ENCODE measurements at regions not wholly inside any gene's neighbourhood (a gene's known extent, or its start where the extent isn't known, plus 50 kb on each side); places are given as distances from the start of the nearest gene placed in this dataset.
"Not testable (repeated sequence)": the region's sequence is repeated elsewhere in the genome, so short reads cannot be mapped to it uniquely, and the experiment has no call there.

DNA sequence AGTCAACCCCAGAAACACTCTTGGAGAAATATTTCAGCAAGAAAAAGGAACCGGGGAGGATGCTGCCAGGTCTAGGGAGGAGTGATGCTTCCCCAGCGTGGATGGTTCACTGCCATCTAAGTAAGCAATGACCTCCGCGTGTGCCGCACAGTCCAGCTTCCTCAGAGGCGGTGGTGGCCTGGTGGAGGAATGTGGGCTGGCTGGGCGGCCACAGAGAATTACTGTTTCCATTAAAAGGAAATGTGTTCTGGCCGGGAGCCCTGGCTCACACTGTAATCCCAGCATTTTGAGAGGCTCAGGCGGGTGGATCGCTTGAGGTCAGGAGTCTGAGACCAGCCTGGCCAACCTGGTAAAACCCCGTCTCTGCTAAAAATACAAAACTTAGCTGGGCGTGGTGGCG, 356.7 kb downstream of the GOLGA6L6 start:
- DNase-seq (ENCODE audit: low read depth, low spot score); H3K4me3 ChIP-seq (ENCODE audit: low read length): not testable (repeated sequence)

DNA sequence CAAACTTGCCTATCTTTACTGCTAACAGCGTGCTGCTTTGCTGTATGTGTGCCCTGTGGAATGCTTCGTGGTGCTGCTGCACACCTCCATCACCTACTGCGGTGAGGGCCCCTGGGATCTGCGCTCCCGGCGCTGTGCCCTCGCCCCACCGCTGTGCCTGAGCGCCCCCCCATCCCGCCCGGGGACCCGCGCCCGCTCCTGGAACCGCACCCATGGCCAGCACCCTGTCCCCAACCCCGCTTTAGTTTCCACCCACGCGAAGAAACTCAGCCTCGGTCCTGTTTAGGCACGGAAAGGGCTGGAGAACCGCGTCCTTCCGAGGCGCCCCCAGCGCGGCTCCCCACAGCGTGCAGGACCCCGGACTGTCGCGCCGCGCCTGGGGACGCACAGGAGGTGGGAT, 373.4 kb downstream of the GOLGA6L6 start:
- H3K4me3 ChIP-seq (ENCODE audit: low read length); DNase-seq (ENCODE audit: low read depth, low spot score): not testable (repeated sequence)

DNA sequence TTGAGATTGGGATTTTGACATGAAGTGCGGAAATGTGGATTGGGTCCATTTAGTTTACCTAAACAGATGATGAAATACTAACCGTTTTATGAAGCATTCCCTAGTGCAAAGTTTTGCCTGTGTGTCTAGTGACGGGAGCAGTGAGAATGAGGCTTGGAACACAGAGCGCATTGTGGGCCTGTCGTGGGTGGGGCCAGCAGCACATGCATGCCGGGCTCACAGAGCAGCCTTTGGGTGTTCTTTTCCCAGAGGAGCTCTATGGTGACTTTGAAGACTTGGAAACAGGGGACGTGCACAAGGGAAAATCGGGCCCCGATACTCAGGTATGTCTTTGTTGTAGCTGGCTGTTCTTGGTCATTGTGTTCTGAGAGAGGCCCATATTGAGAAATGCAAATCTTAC, 388.1 kb downstream of the GOLGA6L6 start:
- DNase-seq (ENCODE audit: low read depth, low spot score); H3K4me3 ChIP-seq (ENCODE audit: low read length): not testable (repeated sequence)

DNA sequence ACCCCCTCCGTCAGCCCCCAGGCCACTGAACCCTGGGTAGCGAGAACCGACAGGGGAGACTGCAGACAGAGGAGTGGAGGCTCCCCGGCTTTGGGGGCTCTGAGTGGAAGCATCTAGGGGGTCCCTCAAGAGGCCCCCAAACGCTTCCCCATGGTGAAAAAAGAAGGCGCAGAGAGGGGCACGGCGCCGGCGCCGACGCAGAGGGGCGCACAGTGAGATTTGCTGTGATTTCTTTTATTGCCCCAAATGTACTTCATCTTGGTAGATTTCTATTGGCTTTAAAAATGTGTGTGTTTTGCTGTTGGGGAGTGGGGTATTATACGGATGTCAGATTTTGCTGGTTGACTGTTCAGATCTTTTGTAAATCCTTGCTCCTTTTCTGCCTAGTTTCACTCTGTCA, 392.9 kb downstream of the GOLGA6L6 start:
- not testable (repeated sequence) for H3K4me3 ChIP-seq (ENCODE audit: low read length); DNase-seq (ENCODE audit: low read depth, low spot score)

DNA sequence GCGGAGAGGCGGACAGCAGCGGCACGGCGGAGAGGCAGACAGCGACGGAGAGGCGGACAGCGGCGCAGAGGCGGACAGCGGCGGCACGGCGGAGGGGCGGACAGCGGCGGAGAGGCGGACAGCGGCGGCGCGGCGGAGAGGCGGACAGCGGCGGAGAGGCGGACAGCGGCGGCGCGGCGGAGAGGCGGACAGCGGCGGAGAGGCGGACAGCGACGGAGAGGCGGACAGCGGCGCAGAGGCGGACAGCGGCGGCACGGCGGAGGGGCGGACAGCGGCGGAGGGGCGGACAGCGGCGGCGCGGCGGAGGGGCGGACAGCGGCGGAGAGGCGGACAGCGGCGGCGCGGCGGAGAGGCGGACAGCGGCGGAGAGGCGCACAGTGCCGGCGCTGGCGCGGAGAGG, 393.6 kb downstream of the GOLGA6L6 start:
- H3K4me3 ChIP-seq (ENCODE audit: low read length); DNase-seq (ENCODE audit: low read depth, low spot score): not testable (repeated sequence)

DNA sequence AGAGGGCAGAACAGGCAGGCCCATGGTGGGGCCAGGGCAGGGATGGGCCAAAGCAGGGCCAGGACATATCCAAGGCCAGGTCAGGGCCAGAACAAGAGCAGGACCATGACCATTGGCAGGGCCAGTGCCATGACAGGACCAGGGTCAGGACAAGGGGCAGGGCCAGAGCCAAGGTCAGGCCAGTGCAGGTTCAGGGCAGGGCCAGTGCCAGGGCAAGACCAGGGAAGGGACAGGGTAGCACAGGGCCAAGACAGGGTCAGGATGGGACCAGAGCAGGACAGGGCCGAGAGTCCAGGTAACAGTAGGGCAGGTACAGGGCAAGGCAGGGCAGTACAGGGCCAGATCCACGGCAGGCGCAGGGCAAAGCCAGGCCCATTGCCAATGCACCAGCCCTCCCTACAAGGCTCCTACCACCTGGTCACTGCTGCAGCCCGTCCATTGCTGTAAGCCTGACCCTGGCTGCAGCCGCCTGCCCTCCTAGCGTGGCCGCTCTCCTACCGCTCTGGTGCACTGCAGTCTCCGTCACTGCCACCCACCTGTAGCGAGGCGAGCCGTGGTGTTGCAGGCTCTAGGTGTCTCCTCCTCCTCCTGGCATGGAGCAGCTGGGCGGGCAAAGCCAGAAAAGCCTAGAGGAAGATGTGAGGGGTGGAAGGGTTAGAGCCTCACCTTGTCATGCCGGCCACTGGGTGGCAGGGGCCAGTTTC, 397.1 kb downstream of the GOLGA6L6 start:
- DNase-seq (ENCODE audit: low read depth, low spot score); H3K4me3 ChIP-seq (ENCODE audit: low read length): not testable (repeated sequence)

DNA sequence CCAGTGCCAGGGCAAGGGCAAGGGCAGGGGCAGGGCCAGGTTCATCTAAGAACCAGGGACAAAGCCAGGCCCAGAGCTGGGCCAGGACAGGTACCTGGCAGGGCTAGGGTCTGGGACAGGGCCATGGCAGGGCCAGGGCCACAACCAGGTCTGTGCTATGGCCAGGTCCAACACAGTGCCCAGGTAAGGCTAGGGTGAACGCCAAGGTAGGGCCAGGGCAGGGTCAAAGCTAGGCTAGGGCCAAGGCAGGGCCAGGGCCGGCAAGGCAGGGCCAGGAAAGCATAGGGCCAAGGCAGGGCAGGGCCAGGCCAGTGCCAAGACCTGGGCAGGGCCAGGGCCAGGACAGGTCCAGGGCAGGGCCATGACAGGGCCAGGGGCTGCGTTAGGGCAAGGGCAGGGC, 398.7 kb downstream of the GOLGA6L6 start:
- not testable (repeated sequence) for DNase-seq (ENCODE audit: low read depth, low spot score); H3K4me3 ChIP-seq (ENCODE audit: low read length)

DNA sequence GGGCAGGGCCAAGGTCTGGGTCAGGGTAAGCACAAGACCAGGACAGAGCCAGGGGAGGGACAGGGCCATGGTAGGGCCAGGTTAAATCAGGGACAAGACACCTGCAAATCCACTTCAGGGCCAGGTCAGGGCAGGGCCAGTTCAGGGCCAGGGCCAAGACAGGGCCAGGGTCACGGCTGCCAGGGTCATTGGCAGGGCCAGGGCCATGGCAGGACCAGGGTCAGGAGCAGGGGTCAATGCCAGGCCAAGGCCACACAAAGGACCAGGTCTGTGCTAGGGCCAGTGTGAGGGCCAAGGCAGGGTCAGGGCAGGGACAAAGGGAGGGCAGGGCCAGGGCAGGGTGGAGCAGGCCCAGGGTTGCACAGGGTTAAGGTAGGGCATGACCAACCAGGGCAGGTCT, 399.2 kb downstream of the GOLGA6L6 start:
- H3K4me3 ChIP-seq (ENCODE audit: low read length); DNase-seq (ENCODE audit: low read depth, low spot score): not testable (repeated sequence)

DNA sequence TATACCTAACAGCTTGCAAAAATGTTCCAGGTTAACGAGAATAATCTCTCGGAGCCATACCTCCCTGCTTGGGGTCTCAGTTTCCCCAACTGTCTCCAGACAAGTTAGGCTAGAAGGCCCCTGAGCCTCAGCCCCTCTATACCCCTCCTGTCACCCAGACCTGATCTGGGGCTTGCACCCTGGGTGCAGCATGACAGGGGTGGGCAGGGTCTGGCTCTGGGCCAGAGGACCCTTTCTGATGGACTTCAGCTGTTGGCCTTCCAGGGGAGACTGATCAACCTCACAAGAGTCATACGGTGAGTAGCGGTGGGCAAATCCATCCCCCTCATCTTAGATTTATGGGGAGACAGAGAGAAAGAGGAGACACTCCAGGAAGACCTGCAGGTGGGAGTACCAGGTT, 416.9 kb downstream of the GOLGA6L6 start:
- DNase-seq (ENCODE audit: low read depth, low spot score); H3K4me3 ChIP-seq (ENCODE audit: low read length): not testable (repeated sequence)

DNA sequence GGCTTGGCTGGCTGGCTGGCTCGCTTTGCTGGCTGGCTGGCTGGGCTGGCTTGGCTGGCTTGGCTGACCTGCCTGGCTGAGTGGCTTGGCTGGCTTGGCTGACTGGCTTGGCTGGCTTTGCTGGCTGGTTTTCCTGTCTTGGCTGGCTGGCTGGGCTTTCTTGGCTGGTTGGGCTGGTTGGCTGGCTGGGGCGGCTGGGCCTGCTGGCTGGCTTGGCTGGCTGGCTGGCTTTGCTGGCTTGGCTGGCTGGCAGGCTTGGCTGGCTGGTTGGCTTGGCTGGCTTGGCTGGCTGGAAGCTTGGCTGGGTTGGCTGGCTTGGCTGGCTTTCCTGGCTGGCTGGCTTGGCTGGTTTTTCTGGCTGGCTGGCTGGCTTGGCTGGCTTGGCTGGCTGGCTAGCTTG, 435.6 kb downstream of the GOLGA6L6 start:
- no peak overlapping the region for H3K4me3 ChIP-seq (ENCODE audit: low read length)
- DNase-seq (ENCODE audit: low read depth, low spot score), result no peak

DNA sequence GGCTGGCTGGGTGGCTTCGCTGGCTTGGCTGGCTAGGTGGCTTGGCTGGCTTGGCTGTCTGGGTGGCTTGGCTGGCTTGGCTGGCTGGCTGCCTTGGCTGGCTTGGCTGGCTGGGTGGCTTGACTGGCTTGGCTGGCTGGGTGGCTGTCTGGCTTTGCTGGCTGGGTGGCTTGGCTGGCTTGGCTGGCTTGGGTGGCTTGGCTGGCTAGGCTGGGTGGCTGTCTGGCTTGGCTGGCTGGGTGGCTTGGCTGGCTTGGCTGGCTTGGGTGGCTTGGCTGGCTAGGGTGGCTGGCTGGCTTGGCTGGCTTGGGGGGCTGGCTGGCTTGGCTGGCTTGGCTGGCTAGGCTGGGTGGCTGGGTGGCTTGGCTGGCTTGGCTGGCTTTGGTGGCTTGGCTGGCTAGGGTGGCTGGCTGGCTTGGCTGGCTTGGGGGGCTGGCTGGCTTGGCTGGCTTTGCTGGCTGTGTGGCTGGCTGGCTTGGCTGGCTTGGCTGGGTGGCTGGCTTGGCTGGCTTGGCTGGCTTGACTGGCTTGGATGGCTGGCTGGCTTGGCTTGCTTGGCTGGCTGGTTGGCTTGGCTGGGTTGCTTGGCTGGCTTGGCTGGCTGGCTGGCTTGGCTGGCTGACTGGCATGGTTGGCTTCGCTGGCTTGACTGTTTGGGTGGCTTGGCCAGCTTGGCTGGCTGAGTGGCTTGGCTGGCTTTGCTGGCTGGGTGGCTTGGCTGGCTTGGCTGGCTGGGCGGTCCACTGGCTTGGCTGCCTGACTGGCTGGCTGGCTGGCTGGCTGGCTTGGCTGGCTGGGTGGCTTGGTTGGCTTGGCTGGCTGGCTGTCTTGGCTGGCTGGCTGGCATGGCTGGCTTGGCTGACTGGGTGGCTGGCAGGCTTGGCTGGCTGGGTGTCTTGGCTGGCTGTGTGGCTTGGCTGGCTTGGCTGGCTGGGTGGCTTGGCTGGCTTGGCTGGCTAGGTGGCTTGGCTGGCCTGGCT, 436.3 kb downstream of the GOLGA6L6 start:
- DNase-seq (ENCODE audit: low read depth, low spot score); H3K4me3 ChIP-seq (ENCODE audit: low read length): not testable (repeated sequence)

DNA sequence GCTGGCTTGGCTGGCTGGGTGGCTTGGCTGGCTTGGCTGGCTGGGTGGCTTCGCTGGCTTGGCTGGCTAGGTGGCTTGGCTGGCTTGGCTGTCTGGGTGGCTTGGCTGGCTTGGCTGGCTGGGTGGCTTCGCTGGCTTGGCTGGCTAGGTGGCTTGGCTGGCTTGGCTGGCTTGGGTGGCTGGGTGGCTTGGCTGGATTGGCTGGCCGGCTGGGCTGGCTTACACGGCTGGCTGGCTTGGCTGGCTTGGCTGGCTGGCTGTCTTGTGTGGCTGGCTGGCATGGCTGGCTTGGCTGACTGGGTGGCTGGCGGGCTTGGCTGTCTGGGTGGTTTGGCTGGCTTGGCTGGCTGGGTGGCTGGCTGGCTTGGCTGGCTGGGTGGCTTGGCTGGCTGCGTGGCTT, 437.0 kb downstream of the GOLGA6L6 start:
- not testable (repeated sequence) for H3K4me3 ChIP-seq (ENCODE audit: low read length); DNase-seq (ENCODE audit: low read depth, low spot score)

DNA sequence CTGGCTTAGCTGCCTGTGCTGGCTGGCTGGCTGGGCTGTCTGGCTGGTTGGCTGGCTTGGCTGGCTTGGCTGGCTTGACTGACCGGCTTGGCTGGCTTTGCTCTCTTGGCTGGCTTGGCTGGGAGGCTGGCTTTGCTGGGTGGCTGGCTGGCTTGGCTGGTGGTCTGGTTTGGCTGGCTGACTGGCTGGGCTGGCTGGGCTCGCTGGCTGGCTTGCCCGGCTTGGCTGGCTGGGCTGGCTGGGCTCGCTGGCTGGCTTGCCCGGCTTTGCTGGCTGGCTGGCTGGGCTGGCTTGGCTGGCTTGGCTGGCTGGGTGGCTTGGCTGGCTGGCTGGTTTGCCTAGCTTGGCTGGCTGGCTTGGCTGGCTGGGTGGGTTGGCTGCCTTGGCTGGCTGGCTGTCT, 438.7 kb downstream of the GOLGA6L6 start:
- not testable (repeated sequence) for H3K4me3 ChIP-seq (ENCODE audit: low read length); DNase-seq (ENCODE audit: low read depth, low spot score)

DNA sequence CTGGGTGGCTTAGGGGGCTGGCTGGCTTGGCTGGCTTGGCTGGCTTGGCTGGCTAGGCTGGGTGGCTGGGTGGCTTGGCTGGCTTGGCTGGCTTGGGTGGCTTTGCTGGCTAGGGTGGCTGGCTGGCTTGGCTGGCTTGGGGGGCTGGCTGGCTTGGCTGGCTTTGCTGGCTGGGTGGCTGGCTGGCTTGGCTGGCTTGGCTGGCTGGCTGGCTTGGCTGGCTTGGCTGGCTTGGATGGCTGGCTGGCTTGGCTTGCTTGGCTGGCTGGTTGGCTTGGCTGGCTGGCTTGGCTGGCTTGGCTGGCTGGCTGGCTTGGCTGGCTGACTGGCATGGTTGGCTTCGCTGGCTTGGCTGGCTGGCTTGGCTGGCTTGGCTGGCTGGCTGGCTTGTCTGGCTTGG, 439.4 kb downstream of the GOLGA6L6 start:
- H3K4me3 ChIP-seq (ENCODE audit: low read length); DNase-seq (ENCODE audit: low read depth, low spot score): not testable (repeated sequence)

DNA sequence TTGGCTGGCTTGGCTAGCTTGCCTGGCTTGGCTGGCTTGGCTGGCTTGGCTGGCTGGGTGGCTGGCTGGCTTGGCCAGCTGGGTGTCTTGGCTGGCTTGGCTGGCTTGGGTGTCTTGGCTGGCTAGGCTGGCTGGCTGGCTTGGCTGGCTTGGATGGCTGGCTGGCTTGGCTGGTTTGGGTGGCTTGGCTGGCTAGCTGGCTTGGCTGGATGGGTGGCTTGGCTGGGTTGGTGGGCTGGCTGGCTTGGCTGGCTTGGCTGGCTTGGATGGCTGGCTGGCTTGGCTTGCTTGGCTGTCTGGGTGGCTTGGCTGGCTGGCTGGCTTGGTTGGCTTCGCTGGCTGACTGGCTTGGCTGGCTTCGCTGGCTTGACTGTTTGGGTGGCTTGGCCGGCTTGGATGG, 440.3 kb downstream of the GOLGA6L6 start:
- not testable (repeated sequence) for DNase-seq (ENCODE audit: low read depth, low spot score)

DNA sequence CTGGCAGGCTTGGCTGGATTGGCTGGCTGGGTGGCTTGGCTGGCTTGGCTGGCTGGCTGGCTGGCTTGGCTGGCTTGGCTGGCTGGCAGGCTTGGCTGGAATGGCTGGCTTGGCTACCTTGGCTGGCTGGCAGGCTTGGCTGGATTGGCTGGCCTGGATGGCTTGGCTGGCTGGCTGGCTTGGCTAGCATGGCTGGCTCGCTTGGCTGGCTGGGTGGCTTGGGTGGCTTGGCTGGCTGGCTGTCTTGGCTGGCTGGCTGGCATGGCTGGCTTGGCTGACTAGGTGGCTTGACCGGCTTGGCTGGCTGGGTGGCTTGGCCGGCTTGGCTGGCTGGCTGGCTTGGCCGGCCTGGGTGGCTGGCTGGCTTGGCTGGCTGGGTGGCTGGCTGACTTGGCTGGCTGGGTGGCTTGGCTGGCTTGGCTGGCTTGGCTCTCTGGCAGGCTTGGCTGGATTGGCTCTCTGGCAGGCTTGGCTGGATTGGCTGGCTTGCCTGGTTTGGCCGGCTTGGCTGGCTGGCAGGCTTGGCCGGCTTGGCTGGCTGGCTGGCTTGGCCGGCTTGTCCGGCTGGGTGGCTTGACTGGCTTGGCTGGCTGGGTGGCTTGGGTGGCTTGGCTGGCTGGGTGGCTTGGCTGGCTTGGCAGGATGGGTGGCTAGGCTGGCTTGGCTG, 440.9 kb downstream of the GOLGA6L6 start:
- not testable (repeated sequence) for H3K4me3 ChIP-seq (ENCODE audit: low read length); DNase-seq (ENCODE audit: low read depth, low spot score)

More for the DNA sequence above, 440.3 kb downstream of the GOLGA6L6 start:
- H3K4me3 ChIP-seq (ENCODE audit: low read length), result not testable (repeated sequence)

DNA sequence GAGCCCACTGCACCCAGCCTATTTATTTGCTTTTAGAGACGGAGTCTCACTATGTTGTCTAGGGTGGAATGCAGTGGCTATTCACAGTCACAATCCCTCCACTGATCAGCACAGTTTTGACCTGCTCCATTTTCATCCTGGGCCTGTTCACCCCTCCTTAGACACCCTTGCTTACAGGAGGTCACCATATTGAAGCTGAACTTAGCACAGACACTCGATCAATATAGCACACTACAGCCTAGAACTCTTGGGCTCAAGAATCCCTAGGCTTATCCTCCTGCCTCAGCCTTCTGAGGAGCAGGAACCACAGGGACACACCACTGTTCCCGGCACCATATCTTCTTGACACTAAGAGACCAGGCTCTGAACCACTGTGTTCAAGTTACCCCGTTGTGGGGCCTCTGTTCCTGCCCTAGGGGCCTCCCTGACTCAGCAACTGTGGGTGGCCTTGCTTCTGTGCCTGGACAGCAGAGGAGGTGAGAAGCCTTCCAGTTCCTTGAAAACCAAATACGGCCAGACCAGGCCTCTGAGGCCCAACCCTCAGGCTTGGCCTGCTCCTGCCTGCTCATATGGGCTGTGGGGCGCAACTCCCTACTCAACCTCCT, 445.8 kb downstream of the GOLGA6L6 start:
- H3K4me3 ChIP-seq (ENCODE audit: low read length); DNase-seq (ENCODE audit: low read depth, low spot score): not testable (repeated sequence)

DNA sequence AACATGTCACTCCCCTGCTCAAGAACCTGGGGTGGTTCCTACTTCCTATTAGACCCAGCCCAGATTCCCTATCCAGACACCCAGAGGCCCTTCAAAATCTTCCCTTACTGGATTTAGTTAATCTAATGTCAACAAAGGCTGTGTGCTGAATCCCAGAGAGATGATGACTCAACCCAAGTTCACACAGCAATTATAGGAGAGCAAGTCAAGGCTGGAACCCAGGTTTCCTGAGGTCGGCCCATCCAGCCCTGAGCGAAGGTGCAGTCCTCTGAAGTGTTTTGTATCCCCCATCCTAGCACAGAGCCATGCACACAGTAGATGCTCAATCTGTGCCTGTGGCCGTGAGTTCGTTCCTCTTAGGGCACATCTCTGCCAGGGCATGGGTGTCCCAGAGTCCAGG, 452.1 kb downstream of the GOLGA6L6 start:
- DNase-seq (ENCODE audit: low read depth, low spot score); H3K4me3 ChIP-seq (ENCODE audit: low read length): not testable (repeated sequence)

DNA sequence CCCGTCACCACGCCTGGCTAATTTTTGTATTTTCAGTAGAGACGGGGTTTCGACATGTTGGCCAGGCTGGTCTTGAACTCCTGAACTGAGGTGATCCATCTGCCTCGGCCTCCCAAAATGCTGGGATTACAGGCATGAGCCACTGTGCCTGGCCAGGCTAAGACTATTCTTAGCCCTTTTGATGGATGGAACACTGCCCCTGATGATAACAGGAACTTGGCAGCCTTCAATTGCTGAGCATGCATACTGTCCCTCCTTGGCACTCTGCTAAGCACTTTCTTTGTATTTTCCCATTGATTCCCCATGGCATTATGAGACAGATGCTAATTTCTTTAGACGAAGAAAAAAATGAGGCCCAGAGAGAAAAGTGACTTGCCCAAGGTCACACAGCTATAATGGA, 457.6 kb downstream of the GOLGA6L6 start:
- DNase-seq (ENCODE audit: low read depth, low spot score); H3K4me3 ChIP-seq (ENCODE audit: low read length): not testable (repeated sequence)

Data from Jurkat, Clone E6-1 (cell line).